Lower leg skin (tissue), 4 donors: ENCODE measurements at regions not wholly inside any gene's neighbourhood (a gene's known extent, or its start where the extent isn't known, plus 50 kb on each side); places are given as distances from the start of the nearest gene placed in this dataset.

Experiments
- DNase-seq, 2 donors: peaks; one replicate each; pipeline ENCODE4 v3.0.0-alpha.2; 2019; ENCODE audit warnings: low spot score in 2 of 2
- H3K4me3 ChIP-seq: fragments of 200-600 bp; sonication (generic); 2 replicates; pipeline ENCODE4 v1.5.1; 2017; ENCODE audit warnings: mild to moderate bottlenecking, low read depth; ENCODE audit not compliant: poor library complexity, severe bottlenecking
- CTCF ChIP-seq, 3 donors: fragments of 450-650 bp; IDR thresholded peaks; one replicate each; pipeline ENCODE4 v1.5.1; 2016; ENCODE audit warnings: antibody characterized with exemption in 3 of 3, mild to moderate bottlenecking in 3 of 3, moderate library complexity in 2 of 3
- POLR2A ChIP-seq, 2 donors: fragments of 450-650 bp; IDR thresholded peaks; one replicate each; pipeline ENCODE4 v1.6.1; 2016 to 2017; ENCODE audit warnings: antibody characterized with exemption in 2 of 2, mild to moderate bottlenecking in 1 of 2, moderate library complexity in 1 of 2
- WGBS, 2 donors: methylation state at CpG; one replicate each; pipeline ENCODE4 v1.1.5; 2018; 5-methylcytosine and 5-hydroxymethylcytosine counted together
- intact Hi-C: fragments of 100-400 bp; cut with DNase I; formaldehyde crosslinking; loops from one replicate; pipeline ENCODE4 v1.15.0; 2023; ENCODE audit warnings: low total_unique reads

- WGBS, 2 donors: 34 to 40% methylated on average over 16 of the region's 16 CpGs
- intact Hi-C loops: no loop called here
- TF ChIP-seq CTCF (IDR thresholded peaks at IDR 0.05): no peak
- no peak for DNase-seq
- H3K4me3 ChIP-seq: no peak overlapping the region
Observed at GRCh38 chr7:425794-426188, 93.9 kb downstream of the PDGFA start.

- no peak for TF ChIP-seq POLR2A (IDR thresholded peaks at IDR 0.05)
- no peak for TF ChIP-seq CTCF (IDR thresholded peaks at IDR 0.05)
- no peak overlapping the region for H3K4me3 ChIP-seq
- intact Hi-C loops: no loop called here
- 75 to 82% methylated on average over 12 of the region's 12 CpGs for whole genome bisulfite sequencing, 2 donors
- DNase-seq: no peak
Observed at GRCh38 chr7:426510-426909, 93.1 kb downstream of the PDGFA start.

GRCh38 chr7:427506-428103 is 92.0 kb downstream of the PDGFA start:
- TF ChIP-seq POLR2A (IDR thresholded peaks at IDR 0.05) (no peak), CTCF (IDR thresholded peaks at IDR 0.05) (no peak)
- DNase-seq: no peak
- intact Hi-C loops: loop anchor here (2.0 kb wide), 1 partner anchor 31 kb away; no protein-coding TSS in a partner anchor
- WGBS, 2 donors: 87% methylated on average over 18 of the region's 18 CpGs
- no peak overlapping the region for H3K4me3 ChIP-seq

- TF ChIP-seq CTCF (IDR thresholded peaks at IDR 0.05) (no peak), POLR2A (IDR thresholded peaks at IDR 0.05) (no peak)
- intact Hi-C loops: loop anchor here (2.0 kb wide), 1 partner anchor 32 kb away; no protein-coding TSS in a partner anchor
- 94 to 96% methylated on average over 18 of the region's 18 CpGs for WGBS, 2 donors
- no peak overlapping the region for H3K4me3 ChIP-seq
- DNase-seq: no peak
Observed at GRCh38 chr7:428387-428786, 91.3 kb downstream of the PDGFA start.

- 90 to 93% methylated on average over 46 to 48 of the region's 48 CpGs for WGBS, 2 donors
- H3K4me3 ChIP-seq: no peak overlapping the region
- intact Hi-C loops: loop anchor here (2.0 kb wide), 1 partner anchor 32 kb away; no protein-coding TSS in a partner anchor
- no peak for DNase-seq
- TF ChIP-seq POLR2A (IDR thresholded peaks at IDR 0.05) (no peak), CTCF (IDR thresholded peaks at IDR 0.05) (no peak)
Observed at GRCh38 chr7:428927-429827, 90.5 kb downstream of the PDGFA start.
